DOHH2 (cell line): ENCODE measurements at regions not wholly inside any gene's neighbourhood (a gene's known extent, or its start where the extent isn't known, plus 50 kb on each side); places are given as distances from the start of the nearest gene placed in this dataset.
A peak's percentile ranks its signal among the peaks of the same experiment; 100 is the strongest.

ENCODE experiments used
- H3F3A ChIP-seq: fragments of 200-600 bp; sonication (generic), shearing (Covaris generic); 2 replicates; pipeline ENCODE4 v1.6.0; 2016; ENCODE audit warnings: antibody characterized with exemption, mild to moderate bottlenecking; ENCODE audit not compliant: control insufficient read depth, insufficient read depth
- H3K27ac ChIP-seq: fragments of 200-600 bp; sonication (generic); 2 replicates; pipeline ENCODE4 v1.5.1; 2014; ENCODE audit warnings: low read depth, mild to moderate bottlenecking, low read length, moderate library complexity
- H3K27me3 ChIP-seq: fragments of 200-600 bp; sonication (generic); 2 replicates; pipeline ENCODE4 v1.6.1; 2014; ENCODE audit warnings: mild to moderate bottlenecking, low read length, mixed read lengths; ENCODE audit not compliant: control insufficient read depth
- H3K36me3 ChIP-seq: fragments of 200-600 bp; sonication (generic); 2 replicates; pipeline ENCODE4 v1.6.1; 2014; ENCODE audit warnings: mild to moderate bottlenecking, low read length, moderate library complexity, mixed read lengths; ENCODE audit not compliant: control insufficient read depth
- H3K4me1 ChIP-seq: fragments of 200-600 bp; sonication (generic); 2 replicates; pipeline ENCODE4 v1.6.1; 2014; ENCODE audit warnings: mild to moderate bottlenecking, low read length, mixed read lengths; ENCODE audit not compliant: control insufficient read depth
- H3K4me2 ChIP-seq: fragments of 200-600 bp; sonication (generic); 2 replicates; pipeline ENCODE4 v1.6.0; 2014; ENCODE audit warnings: mild to moderate bottlenecking, low read length, moderate library complexity
- H3K4me3 ChIP-seq: fragments of 200-600 bp; sonication (generic); 2 replicates; pipeline ENCODE4 v1.5.1; 2014; ENCODE audit warnings: mild to moderate bottlenecking, low read length, mixed read lengths
- H3K79me2 ChIP-seq: fragments of 200-600 bp; sonication (generic); 2 replicates; pipeline ENCODE4 v1.6.1; 2014; ENCODE audit warnings: mild to moderate bottlenecking, low read length, mixed read lengths; ENCODE audit not compliant: control insufficient read depth
- H3K9me2 ChIP-seq: fragments of 200-600 bp; sonication (generic); replicated peaks from 2 replicates; pipeline ENCODE4 v1.6.1; 2014; ENCODE audit warnings: mild to moderate bottlenecking, low read length, mixed read lengths; ENCODE audit not compliant: control insufficient read depth
- H3K9me3 ChIP-seq: fragments of 200-600 bp; sonication (generic); 2 replicates; pipeline ENCODE4 v1.6.1; 2014; ENCODE audit warnings: antibody characterized with exemption, low read length, mixed read lengths; ENCODE audit not compliant: control insufficient read depth, insufficient read depth
- H4K20me1 ChIP-seq: fragments of 200-600 bp; sonication (generic); 2 replicates; pipeline ENCODE4 v1.6.0; 2014; ENCODE audit warnings: low read depth, mild to moderate bottlenecking, antibody characterized with exemption, low read length, moderate library complexity; ENCODE audit not compliant: control insufficient read depth, insufficient read depth
- EZH2phosphoT487 ChIP-seq: fragments of 200-600 bp; sonication (generic); IDR thresholded peaks from 2 replicates; pipeline ENCODE4 v1.6.1; 2017; ENCODE audit warnings: borderline replicate concordance, mild to moderate bottlenecking, antibody characterized with exemption, low read length, moderate library complexity, mixed read lengths
- TF ChIP-seq, protein P1 (sequence below): fragments of 200-600 bp; sonication (generic); IDR thresholded peaks from one replicate; pipeline ENCODE4 v1.5.1; 2014; ENCODE audit warnings: antibody characterized with exemption, mild to moderate bottlenecking, low read depth, low read length; ENCODE audit not compliant: poor library complexity, severe bottlenecking

DNA sequence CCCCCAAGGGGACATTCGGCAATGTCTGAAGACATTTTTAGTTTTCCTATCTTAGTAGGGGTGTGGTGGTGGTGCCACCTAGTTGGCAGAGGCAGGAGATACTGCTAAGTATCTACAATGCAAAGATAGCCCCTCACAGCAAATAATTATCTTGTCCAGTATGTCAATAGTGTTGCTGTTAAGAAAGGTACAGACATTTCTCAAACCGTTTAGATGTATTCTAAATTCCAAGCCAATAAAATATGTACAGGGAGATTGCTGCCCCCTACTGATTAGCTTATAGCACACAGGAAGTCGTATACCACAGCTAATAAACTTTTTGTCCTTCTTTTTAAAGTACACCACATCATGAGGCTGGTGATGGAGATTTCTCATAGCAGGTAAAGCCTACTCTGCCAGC lies 260.5 kb downstream of the TMA16 start:
- Histone ChIP-seq H3F3A (no peaks in the 10 kb centered on the region), H3K9me2 (no peaks in the 10 kb centered on the region), H3K4me3 (no peak overlapping the region), H3K79me2 (no peaks in the 10 kb centered on the region), H3K36me3 (no peaks in the 10 kb centered on the region), H4K20me1 (no peaks in the 10 kb centered on the region), H3K27me3 (peaks cover 6% of the 10 kb centered on the region), H3K4me2 (peak overlapping the region; percentile 26; the same call in 1 of the 2 replicates), H3K27ac (no peak overlapping the region), H3K9me3 (no peaks in the 10 kb centered on the region), H3K4me1 (peaks cover 6% of the 10 kb centered on the region)
- TF ChIP-seq, protein P1, sequence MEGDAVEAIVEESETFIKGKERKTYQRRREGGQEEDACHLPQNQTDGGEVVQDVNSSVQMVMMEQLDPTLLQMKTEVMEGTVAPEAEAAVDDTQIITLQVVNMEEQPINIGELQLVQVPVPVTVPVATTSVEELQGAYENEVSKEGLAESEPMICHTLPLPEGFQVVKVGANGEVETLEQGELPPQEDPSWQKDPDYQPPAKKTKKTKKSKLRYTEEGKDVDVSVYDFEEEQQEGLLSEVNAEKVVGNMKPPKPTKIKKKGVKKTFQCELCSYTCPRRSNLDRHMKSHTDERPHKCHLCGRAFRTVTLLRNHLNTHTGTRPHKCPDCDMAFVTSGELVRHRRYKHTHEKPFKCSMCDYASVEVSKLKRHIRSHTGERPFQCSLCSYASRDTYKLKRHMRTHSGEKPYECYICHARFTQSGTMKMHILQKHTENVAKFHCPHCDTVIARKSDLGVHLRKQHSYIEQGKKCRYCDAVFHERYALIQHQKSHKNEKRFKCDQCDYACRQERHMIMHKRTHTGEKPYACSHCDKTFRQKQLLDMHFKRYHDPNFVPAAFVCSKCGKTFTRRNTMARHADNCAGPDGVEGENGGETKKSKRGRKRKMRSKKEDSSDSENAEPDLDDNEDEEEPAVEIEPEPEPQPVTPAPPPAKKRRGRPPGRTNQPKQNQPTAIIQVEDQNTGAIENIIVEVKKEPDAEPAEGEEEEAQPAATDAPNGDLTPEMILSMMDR = peak; percentile 78
- no peak for TF ChIP-seq EZH2phosphoT487

DNA sequence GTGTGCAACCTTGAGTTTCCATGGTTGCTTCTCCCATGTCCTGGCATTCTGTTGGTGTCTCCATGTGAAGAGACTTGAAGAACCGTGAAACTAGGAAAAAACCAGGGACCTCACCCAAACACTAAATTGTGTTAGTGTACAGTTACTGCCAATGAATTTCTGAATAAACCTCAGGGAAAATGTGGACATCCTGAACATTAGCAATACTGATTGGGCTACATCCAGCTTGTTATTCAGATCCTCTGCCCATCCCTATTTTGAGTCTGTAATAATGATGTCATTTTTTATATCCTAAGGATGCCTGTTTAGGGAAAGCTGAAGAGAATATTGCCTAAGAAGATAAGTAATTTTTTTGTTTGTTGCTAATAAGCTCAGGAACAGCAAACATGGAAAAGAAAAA lies 262.7 kb downstream of the TMA16 start:
- Histone ChIP-seq H3K4me1 (peaks cover 6% of the 10 kb centered on the region), H4K20me1 (no peaks in the 10 kb centered on the region), H3K79me2 (no peaks in the 10 kb centered on the region), H3K27ac (no peak overlapping the region), H3K9me3 (no peaks in the 10 kb centered on the region), H3K36me3 (no peaks in the 10 kb centered on the region), H3K27me3 (peaks cover 3% of the 10 kb centered on the region), H3K4me2 (no peak overlapping the region), H3K9me2 (no peaks in the 10 kb centered on the region), H3F3A (no peaks in the 10 kb centered on the region), H3K4me3 (no peak overlapping the region)
- TF ChIP-seq EZH2phosphoT487 = no peak
- TF ChIP-seq, protein P1 = no peak

DNA sequence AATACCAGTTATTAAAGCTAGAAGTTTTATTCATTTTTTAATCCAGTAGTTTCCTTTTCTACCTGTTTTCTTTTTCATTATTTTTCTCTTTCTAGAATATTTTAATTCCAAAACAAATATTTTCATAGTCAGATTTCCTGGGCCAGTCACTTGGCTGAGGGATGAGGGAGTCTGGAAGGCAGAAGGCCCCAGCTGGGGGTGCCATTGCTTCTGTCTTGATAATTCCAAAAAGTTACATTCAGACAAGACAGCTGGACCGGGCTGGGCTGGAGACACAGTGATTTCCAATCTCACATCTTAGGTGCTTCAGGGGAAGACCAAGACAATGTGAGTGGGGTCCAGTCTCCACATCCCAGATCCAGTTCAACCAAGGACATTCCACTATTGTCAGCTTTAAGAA lies 263.5 kb downstream of the TMA16 start:
- Histone ChIP-seq H3K4me3 (no peak overlapping the region), H3K79me2 (no peaks in the 10 kb centered on the region), H3K9me2 (no peaks in the 10 kb centered on the region), H3K27ac (no peak overlapping the region), H4K20me1 (no peaks in the 10 kb centered on the region), H3K36me3 (no peaks in the 10 kb centered on the region), H3K27me3 (peaks cover 2% of the 10 kb centered on the region; the same call in 1 of the 2 replicates), H3F3A (no peaks in the 10 kb centered on the region), H3K4me1 (peaks cover 6% of the 10 kb centered on the region), H3K4me2 (no peak overlapping the region), H3K9me3 (no peaks in the 10 kb centered on the region)
- TF ChIP-seq, protein P1 = no peak

DNA sequence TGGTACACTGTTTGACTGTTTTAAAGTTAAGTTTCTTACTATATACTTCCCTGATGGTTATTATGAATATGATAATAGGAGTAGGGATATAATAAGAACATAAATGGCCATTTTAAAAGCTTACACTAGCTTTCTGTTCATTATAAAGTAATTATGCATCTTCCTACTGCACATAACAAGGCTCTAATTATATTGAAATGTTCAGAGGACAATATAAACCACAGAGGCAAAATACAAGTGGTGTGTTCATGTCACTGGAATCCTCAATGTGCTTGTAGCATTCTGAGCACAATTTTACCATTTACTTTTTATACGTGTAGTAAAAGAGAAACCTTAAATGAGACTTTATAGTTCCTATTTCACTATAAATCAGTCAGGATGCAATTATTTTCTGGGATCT lies 268.3 kb downstream of the TMA16 start:
- H3K4me1 ChIP-seq = no peaks in the 10 kb centered on the region
- H4K20me1 ChIP-seq = no peaks in the 10 kb centered on the region
- H3K36me3 ChIP-seq = no peaks in the 10 kb centered on the region
- H3K9me2 ChIP-seq = no peaks in the 10 kb centered on the region
- no peak overlapping the region for H3K27ac ChIP-seq
- H3F3A ChIP-seq = no peaks in the 10 kb centered on the region
- H3K4me3 ChIP-seq = no peak overlapping the region
- TF ChIP-seq, protein P1 = no peak
- TF ChIP-seq EZH2phosphoT487 = no peak
- H3K4me2 ChIP-seq = no peak overlapping the region
- no peaks in the 10 kb centered on the region for H3K9me3 ChIP-seq
- no peaks in the 10 kb centered on the region for H3K79me2 ChIP-seq
- H3K27me3 ChIP-seq = no peaks in the 10 kb centered on the region
